HAP-1 (cell line): ENCODE measurements at regions not wholly inside any gene's neighbourhood (a gene's known extent, or its start where the extent isn't known, plus 50 kb on each side); places are given as distances from the start of the nearest gene placed in this dataset.

Source experiments
- DNase-seq, 2 experiments: peaks; one replicate each; pipeline ENCODE4 v3.0.0-alpha.2; 2016 to 2020; ENCODE audit warnings: low spot score in 2 of 2
- H3K27me3 ChIP-seq: fragments of 250-450 bp; sonication (Bioruptor Pico); 2 replicates; pipeline ENCODE4 v1.5.1; 2020; ENCODE audit warnings: low read depth, mild to moderate bottlenecking, moderate library complexity
- H3K36me3 ChIP-seq: fragments of 250-450 bp; sonication (Bioruptor Pico); replicated peaks from 2 replicates; pipeline ENCODE4 v1.5.1; 2020; ENCODE audit warnings: mild to moderate bottlenecking
- H3K4me1 ChIP-seq: fragments of 250-450 bp; sonication (Bioruptor Pico); 2 replicates; pipeline ENCODE4 v1.5.1; 2020; ENCODE audit warnings: mild to moderate bottlenecking
- H3K4me3 ChIP-seq: fragments of 250-450 bp; sonication (Bioruptor Pico); 2 replicates; pipeline ENCODE4 v1.5.1; 2020; ENCODE audit warnings: mild to moderate bottlenecking, moderate library complexity
- H3K9me3 ChIP-seq: fragments of 250-450 bp; sonication (Bioruptor Pico); 2 replicates; pipeline ENCODE4 v1.5.1; 2020; ENCODE audit warnings: mild to moderate bottlenecking, moderate library complexity
- in situ Hi-C: fragments of 300-500 bp; cut with MboI; formaldehyde crosslinking; loops from 3 replicates; pipeline ENCODE4 v1.14.3; 2020; ENCODE audit warnings: low sequenced_read_pairs, inconsistent platforms, mixed read lengths

GRCh38 chr1:222095606-222096475, 354.0 kb upstream of the DUSP10 start:
- Histone ChIP-seq H3K4me3 (no peak overlapping the region), H3K27me3 (no peaks in the 10 kb centered on the region), H3K9me3 (no peaks in the 10 kb centered on the region), H3K36me3 (no peaks in the 10 kb centered on the region), H3K4me1 (no peaks in the 10 kb centered on the region)
- peak; percentile 37 to 60 for DNase-seq
- in situ Hi-C loops = no loop called here

- H3K9me3 ChIP-seq = no peaks in the 10 kb centered on the region
- no peaks in the 10 kb centered on the region for H3K36me3 ChIP-seq
- in situ Hi-C loops = no loop called here
- H3K4me3 ChIP-seq = no peak overlapping the region
- no peaks in the 10 kb centered on the region for H3K4me1 ChIP-seq
- no peaks in the 10 kb centered on the region for H3K27me3 ChIP-seq
- DNase-seq = no peak
Observed at GRCh38 chr1:222093518-222093917, 351.6 kb upstream of the DUSP10 start.

- in situ Hi-C loops = no loop called here
- DNase-seq = no peak
- no peaks in the 10 kb centered on the region for H3K4me1 ChIP-seq
- H3K27me3 ChIP-seq = no peaks in the 10 kb centered on the region
- no peaks in the 10 kb centered on the region for H3K9me3 ChIP-seq
- no peak overlapping the region for H3K4me3 ChIP-seq
- H3K36me3 ChIP-seq = no peaks in the 10 kb centered on the region
Observed at GRCh38 chr1:222090103-222090502, 348.2 kb upstream of the DUSP10 start.

- in situ Hi-C loops = no loop called here
- no peak overlapping the region for H3K4me3 ChIP-seq
- no peak for DNase-seq
Observed at GRCh38 chr1:222087221-222087920, 345.5 kb upstream of the DUSP10 start.

GRCh38 chr1:222084996-222085395, 343.1 kb upstream of the DUSP10 start:
- Histone ChIP-seq H3K27me3 (no peaks in the 10 kb centered on the region), H3K4me3 (no peak overlapping the region), H3K4me1 (no peaks in the 10 kb centered on the region), H3K9me3 (no peaks in the 10 kb centered on the region), H3K36me3 (no peaks in the 10 kb centered on the region)
- no peak for DNase-seq
- in situ Hi-C loops = no loop called here

More at GRCh38 chr1:222087221-222087920, 345.5 kb upstream of the DUSP10 start:
- no peaks in the 10 kb centered on the region for H3K9me3 ChIP-seq
- no peaks in the 10 kb centered on the region for H3K36me3 ChIP-seq
- H3K4me1 ChIP-seq = no peaks in the 10 kb centered on the region
- H3K27me3 ChIP-seq = no peaks in the 10 kb centered on the region

GRCh38 chr1:222084048-222084447, 342.2 kb upstream of the DUSP10 start:
- DNase-seq = no peak
- Histone ChIP-seq H3K27me3 (no peaks in the 10 kb centered on the region), H3K36me3 (no peaks in the 10 kb centered on the region), H3K9me3 (no peaks in the 10 kb centered on the region), H3K4me3 (no peak overlapping the region), H3K4me1 (no peaks in the 10 kb centered on the region)
- in situ Hi-C loops = no loop called here

- in situ Hi-C loops = no loop called here
- H3K4me3 ChIP-seq = no peak overlapping the region
- H3K36me3 ChIP-seq = no peaks in the 10 kb centered on the region
- no peak for DNase-seq
- no peaks in the 10 kb centered on the region for H3K4me1 ChIP-seq
- H3K27me3 ChIP-seq = no peaks in the 10 kb centered on the region
- H3K9me3 ChIP-seq = no peaks in the 10 kb centered on the region
Observed at GRCh38 chr1:222081859-222082258, 340.0 kb upstream of the DUSP10 start.

- Histone ChIP-seq H3K4me3 (no peak overlapping the region), H3K27me3 (no peaks in the 10 kb centered on the region), H3K4me1 (no peaks in the 10 kb centered on the region), H3K9me3 (no peaks in the 10 kb centered on the region), H3K36me3 (no peaks in the 10 kb centered on the region)
- no peak for DNase-seq
- in situ Hi-C loops = no loop called here
Observed at GRCh38 chr1:222079566-222079965, 337.7 kb upstream of the DUSP10 start.

GRCh38 chr1:222077206-222077605, 335.3 kb upstream of the DUSP10 start:
- in situ Hi-C loops = no loop called here
- no peaks in the 10 kb centered on the region for H3K36me3 ChIP-seq
- H3K4me1 ChIP-seq = no peaks in the 10 kb centered on the region
- H3K27me3 ChIP-seq = no peaks in the 10 kb centered on the region
- DNase-seq = no peak
- H3K4me3 ChIP-seq = no peak overlapping the region
- H3K9me3 ChIP-seq = no peaks in the 10 kb centered on the region

GRCh38 chr1:222074317-222074716, 332.4 kb upstream of the DUSP10 start:
- H3K4me1 ChIP-seq = no peaks in the 10 kb centered on the region; the same call in 1 of the 2 replicates
- H3K9me3 ChIP-seq = no peaks in the 10 kb centered on the region
- no peak overlapping the region for H3K4me3 ChIP-seq
- H3K36me3 ChIP-seq = no peaks in the 10 kb centered on the region
- no peaks in the 10 kb centered on the region for H3K27me3 ChIP-seq
- DNase-seq = no peak
- in situ Hi-C loops = no loop called here

- in situ Hi-C loops = no loop called here
- Histone ChIP-seq H3K36me3 (no peaks in the 10 kb centered on the region), H3K27me3 (no peaks in the 10 kb centered on the region), H3K9me3 (no peaks in the 10 kb centered on the region), H3K4me3 (no peak overlapping the region), H3K4me1 (no peaks in the 10 kb centered on the region; the same call in 1 of the 2 replicates)
- DNase-seq = no peak
Observed at GRCh38 chr1:222073307-222073995, 331.6 kb upstream of the DUSP10 start.

GRCh38 chr1:222071387-222071786, 329.5 kb upstream of the DUSP10 start:
- DNase-seq = peak; percentile 9 to 10
- Histone ChIP-seq H3K36me3 (no peaks in the 10 kb centered on the region), H3K27me3 (no peaks in the 10 kb centered on the region), H3K4me1 (no peaks in the 10 kb centered on the region; the same call in 1 of the 2 replicates), H3K4me3 (no peak overlapping the region), H3K9me3 (no peaks in the 10 kb centered on the region)
- in situ Hi-C loops = no loop called here

GRCh38 chr1:222068937-222069336, 327.0 kb upstream of the DUSP10 start:
- Histone ChIP-seq H3K9me3 (peaks cover 3% of the 10 kb centered on the region; the same call in 1 of the 2 replicates), H3K36me3 (no peaks in the 10 kb centered on the region), H3K4me3 (no peak overlapping the region), H3K27me3 (no peaks in the 10 kb centered on the region), H3K4me1 (no peaks in the 10 kb centered on the region; the same call in 1 of the 2 replicates)
- no peak for DNase-seq
- in situ Hi-C loops = no loop called here

- H3K36me3 ChIP-seq = no peaks in the 10 kb centered on the region
- peaks cover 3% of the 10 kb centered on the region; the same call in 1 of the 2 replicates for H3K9me3 ChIP-seq
- no peak for DNase-seq
- H3K4me3 ChIP-seq = no peak overlapping the region
- in situ Hi-C loops = no loop called here
- no peaks in the 10 kb centered on the region; the same call in 1 of the 2 replicates for H3K4me1 ChIP-seq
- H3K27me3 ChIP-seq = no peaks in the 10 kb centered on the region
Observed at GRCh38 chr1:222068101-222068500, 326.2 kb upstream of the DUSP10 start.
